ENCODE measurements at regions not wholly inside any gene's neighbourhood (a gene's known extent, or its start where the extent isn't known, plus 50 kb on each side); places are given as distances from the start of the nearest gene placed in this dataset.
"Not testable (repeated sequence)": the region's sequence is repeated elsewhere in the genome, so short reads cannot be mapped to it uniquely, and the experiment has no call there.

GRCh38 chr5:82493221-82493620, 215.1 kb upstream of the RPS23 start:
- DNase-seq (ENCODE audit: low read depth) = no peak

- no peak for DNase-seq (ENCODE audit: low read depth)
Observed at GRCh38 chr5:82491397-82491796, 213.2 kb upstream of the RPS23 start.

GRCh38 chr5:82489683-82490082, 211.5 kb upstream of the RPS23 start:
- DNase-seq (ENCODE audit: low read depth) = no peak

DNA sequence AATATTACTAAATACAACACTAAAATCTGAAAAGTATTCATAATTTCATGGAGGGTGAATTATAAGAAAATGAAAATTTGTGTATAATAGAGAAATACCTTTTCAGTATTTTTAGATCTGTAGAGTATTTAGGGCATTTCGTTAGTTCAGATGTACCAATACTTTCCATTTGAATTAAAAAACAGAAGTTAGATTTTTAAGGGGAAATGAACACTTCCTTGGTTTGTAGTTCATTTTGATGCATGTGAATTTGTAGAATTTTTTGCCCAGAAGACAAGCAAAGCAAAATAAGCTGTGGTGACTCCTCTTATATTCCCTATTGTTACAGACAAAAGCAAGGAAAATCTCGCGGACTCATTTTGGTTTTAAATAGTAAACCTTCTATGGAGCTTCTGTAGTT, 209.0 kb upstream of the RPS23 start:
- DNase-seq (ENCODE audit: low read depth) = no peak

GRCh38 chr5:82480331-82480730, 202.2 kb upstream of the RPS23 start:
- peak; percentile 21 for DNase-seq (ENCODE audit: low read depth)

DNA sequence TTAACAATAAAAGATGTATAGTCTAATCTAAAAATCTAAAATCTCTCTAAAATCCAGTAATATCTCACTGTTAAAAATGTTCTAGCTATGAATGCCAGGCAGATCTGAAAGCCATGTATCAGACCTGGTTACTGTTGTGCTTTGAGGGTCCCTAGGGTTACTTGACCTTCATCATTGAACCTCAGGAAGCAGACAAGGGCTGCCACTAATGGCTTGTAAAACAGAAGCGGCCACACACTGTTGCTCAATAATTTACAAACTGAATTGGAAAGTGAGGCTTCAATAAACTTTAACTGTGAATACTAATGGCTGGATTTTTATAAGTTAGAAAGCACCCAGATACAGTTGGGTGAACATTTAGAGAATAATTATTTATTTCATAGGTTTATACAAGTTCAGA, 198.0 kb upstream of the RPS23 start:
- DNase-seq (ENCODE audit: low read depth) = no peak

DNA sequence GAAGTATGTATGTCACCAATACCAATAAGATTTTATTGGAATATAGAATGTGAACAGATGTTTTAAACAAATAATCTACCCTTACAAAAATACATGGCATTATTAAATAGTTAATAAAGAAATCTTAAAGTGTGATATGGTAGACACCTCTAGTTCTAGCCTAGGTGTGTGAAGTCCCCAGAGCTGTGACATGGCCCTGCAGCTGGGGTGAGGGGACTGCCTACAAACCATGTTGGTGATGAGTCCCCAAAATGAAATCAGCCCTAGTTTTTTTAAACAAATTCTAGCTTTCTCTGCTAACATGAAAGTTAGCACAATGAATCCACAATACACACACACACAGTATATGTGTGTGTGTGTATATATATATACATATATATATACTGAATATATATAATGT, 195.1 kb upstream of the RPS23 start:
- DNase-seq (ENCODE audit: low read depth) = no peak

GRCh38 chr5:82470185-82470994, 192.2 kb upstream of the RPS23 start:
- no peak for DNase-seq (ENCODE audit: low read depth)

GRCh38 chr5:82466986-82467561, 188.9 kb upstream of the RPS23 start:
- DNase-seq (ENCODE audit: low read depth) = peak; percentile 77

DNA sequence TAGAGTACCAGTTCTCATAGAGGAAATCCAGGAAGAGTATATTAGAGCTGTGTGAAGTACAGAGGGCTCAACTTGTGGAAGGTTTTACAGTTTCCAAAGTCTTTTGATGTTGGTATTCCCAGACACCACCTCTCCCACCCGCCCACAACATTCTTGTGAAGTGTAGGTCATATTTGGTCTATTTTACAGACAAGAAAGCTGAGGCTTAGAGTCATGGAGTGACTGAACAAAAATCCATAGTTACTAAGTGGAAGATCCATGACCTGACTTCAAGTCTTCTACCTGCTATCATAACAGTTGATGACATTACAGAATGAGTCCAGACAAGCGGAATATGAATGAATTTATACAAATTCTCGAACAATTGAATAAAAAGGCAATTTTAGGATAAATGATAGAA, 187.1 kb upstream of the RPS23 start:
- no peak for DNase-seq (ENCODE audit: low read depth)

- DNase-seq (ENCODE audit: low read depth) = no peak
Observed at GRCh38 chr5:82459626-82460025, 181.5 kb upstream of the RPS23 start.

- not testable (repeated sequence) for DNase-seq (ENCODE audit: low read depth)
Observed at GRCh38 chr5:82455317-82455716, 177.2 kb upstream of the RPS23 start.

- DNase-seq (ENCODE audit: low read depth) = no peak
Observed at GRCh38 chr5:82448374-82448773, 170.2 kb upstream of the RPS23 start.

DNA sequence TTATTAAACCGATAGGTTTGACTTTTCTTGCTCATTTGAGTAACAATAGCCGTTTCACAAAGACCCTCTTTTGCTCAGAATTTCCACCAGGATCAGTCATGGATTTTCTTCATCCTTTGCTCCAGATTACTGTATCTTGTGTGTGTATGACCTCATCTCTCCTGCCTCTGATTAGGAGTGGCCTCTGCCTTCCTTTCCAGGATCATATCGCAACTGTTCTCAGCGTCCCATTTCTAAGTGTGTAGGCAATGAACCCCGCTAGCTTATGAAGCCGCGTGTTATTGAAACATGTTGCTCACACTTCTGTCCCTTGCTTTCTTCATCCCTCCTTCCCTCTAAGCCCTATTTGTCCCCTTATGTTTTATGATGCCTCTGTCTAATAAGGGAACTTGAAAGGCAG, 169.8 kb upstream of the RPS23 start:
- no peak for DNase-seq (ENCODE audit: low read depth)

- no peak for DNase-seq (ENCODE audit: low read depth)
Observed at GRCh38 chr5:82446809-82447208, 168.7 kb upstream of the RPS23 start.

DNA sequence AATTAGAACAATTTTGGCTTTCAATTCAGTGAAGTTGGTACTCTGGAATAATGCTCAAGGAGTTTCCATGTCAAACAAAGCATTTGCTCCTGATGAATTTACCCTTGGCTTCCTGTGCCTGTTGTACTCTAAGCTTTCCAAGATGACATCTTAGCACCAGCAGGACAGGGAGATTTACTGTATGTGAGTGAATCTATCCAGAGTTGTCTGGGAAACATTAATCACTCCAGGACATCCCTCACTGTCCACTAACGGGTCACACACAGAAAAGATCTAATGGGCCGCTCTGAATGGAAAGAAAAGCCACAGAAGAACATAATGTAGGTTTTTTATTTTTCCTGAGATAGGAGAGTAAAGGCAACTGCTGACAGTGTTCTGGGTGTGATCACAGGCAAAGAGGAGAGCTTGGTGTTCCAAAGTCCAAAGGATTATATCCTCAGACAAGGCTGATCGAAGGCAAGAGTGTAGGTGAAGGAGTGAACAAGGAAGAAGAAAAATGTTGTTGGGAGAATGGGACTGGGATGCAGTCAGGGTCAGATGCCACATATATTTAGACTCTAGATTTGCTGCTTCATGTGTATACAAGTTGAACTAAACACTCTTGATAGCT, 167.7 kb upstream of the RPS23 start:
- DNase-seq (ENCODE audit: low read depth) = no peak

GRCh38 chr5:82439750-82440445, 161.7 kb upstream of the RPS23 start:
- peak; percentile 62 for DNase-seq (ENCODE audit: low read depth)

- not testable (repeated sequence) for DNase-seq (ENCODE audit: low read depth)
Observed at GRCh38 chr5:82437565-82437964, 159.4 kb upstream of the RPS23 start.

DNA sequence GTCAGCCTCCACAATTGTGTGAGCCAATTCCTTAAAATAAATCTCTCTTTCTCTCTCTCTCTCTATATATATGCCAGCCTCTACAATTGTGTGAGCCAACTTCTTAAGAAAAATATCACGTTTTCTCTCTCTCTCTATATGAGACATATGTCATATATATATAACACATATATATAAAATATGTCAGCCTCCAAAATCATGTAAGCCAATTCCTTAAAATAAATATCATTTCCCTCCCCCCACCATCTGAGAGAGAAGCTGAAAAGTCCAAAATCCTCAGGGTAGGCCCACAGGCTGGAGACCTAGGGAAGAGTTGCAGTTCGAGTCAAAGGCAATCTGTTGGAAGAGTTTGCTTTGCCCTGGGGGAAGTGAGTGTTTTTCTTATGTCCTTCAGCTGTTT, 158.1 kb upstream of the RPS23 start:
- DNase-seq (ENCODE audit: low read depth) = no peak

- DNase-seq (ENCODE audit: low read depth) = not testable (repeated sequence)
Observed at GRCh38 chr5:82434696-82435660, 156.8 kb upstream of the RPS23 start.

DNA sequence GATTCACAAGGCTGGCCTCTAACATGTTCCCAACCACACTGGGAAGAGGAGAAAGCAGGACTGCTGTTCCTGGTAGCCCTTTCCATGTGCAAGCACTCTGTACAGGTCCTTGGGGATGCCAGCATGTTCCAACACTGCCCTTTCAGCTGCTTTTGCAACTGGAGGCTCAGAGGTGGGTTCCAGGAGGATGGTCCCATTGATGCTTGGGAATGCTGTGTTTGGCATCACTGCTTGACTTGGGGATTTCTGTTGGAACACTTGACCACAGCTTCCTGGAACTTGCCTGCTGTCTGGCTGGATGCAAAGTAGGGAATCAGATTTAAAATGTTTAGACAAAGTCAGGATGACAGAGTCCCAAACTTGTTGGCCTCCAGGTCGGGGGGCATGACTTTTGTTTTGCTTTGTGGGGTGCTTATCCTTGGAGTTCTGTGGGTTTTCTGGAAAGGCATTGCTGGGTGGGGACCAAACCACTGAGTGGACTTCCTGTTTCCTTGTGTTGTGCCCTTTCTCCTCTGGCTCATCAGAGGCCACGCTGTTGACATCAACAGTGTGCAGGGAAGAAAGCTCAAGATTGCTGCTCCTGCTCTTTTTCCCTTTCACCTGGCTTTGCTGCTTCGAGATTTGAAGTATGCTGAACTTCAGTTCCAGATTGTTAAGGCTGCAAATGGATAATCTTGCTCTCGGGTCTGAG, 148.5 kb upstream of the RPS23 start:
- no peak for DNase-seq (ENCODE audit: low read depth)

All from fibroblast of gingiva (primary cell).